Breast epithelium (tissue), 4 donors: ENCODE measurements at regions not wholly inside any gene's neighbourhood (a gene's known extent, or its start where the extent isn't known, plus 50 kb on each side); places are given as distances from the start of the nearest gene placed in this dataset.

ENCODE experiments used
- DNase-seq, 2 donors: peaks; one replicate each; pipeline ENCODE4 v3.0.0-alpha.2; 2019; ENCODE audit warnings: low spot score in 2 of 2
- H3K27ac ChIP-seq, 2 donors: fragments of 200-600 bp; sonication (generic) in 1 of 2; one replicate each; pipeline ENCODE4 v1.5.1; 2016 to 2019; ENCODE audit warnings: mild to moderate bottlenecking in 1 of 2
- H3K27me3 ChIP-seq, 2 donors: fragments of 200-600 bp; sonication (generic) in 1 of 2; one replicate each; pipeline versions ENCODE4 v1.5.1 to v1.6.0; 2017 to 2019; ENCODE audit warnings: control low read depth in 1 of 2, mild to moderate bottlenecking in 1 of 2
- H3K36me3 ChIP-seq: fragments of 200-600 bp; one replicate; pipeline ENCODE4 v1.5.1; 2019
- H3K4me1 ChIP-seq, 2 donors: fragments of 200-600 bp; sonication (generic); one replicate each; pipeline ENCODE4 v1.5.1; 2016 to 2019; ENCODE audit warnings: control low read depth in 1 of 2
- H3K4me3 ChIP-seq, 3 donors: fragments of 200-600 bp; sonication (generic); 1 replicate in 2 of 3; 2 replicates in 1 of 3; pipeline ENCODE4 v1.5.1; 2016 to 2019; ENCODE audit warnings: mild to moderate bottlenecking in 3 of 3, moderate library complexity in 2 of 3
- H3K9me3 ChIP-seq, 2 donors: fragments of 200-600 bp; sonication (generic) in 1 of 2; one replicate each; pipeline ENCODE4 v1.5.1; 2016 to 2019; ENCODE audit warnings: control low read depth in 1 of 2
- CTCF ChIP-seq, 3 donors: fragments of 450-650 bp; IDR thresholded peaks; one replicate each; pipeline ENCODE4 v1.5.1; 2016 to 2017; ENCODE audit warnings: antibody characterized with exemption in 3 of 3, mild to moderate bottlenecking in 3 of 3, moderate library complexity in 3 of 3
- POLR2A ChIP-seq: fragments of 450-650 bp; IDR thresholded peaks from one replicate; pipeline ENCODE4 v1.6.1; 2016; ENCODE audit warnings: antibody characterized with exemption, mild to moderate bottlenecking, moderate library complexity
- POLR2AphosphoS5 ChIP-seq, 3 donors: sonication (generic); formaldehyde crosslinking; IDR thresholded peaks; one replicate each; pipeline ENCODE4 v1.6.1; 2017; ENCODE audit warnings: antibody characterized with exemption in 3 of 3
- intact Hi-C: fragments of 100-400 bp; cut with DNase I; formaldehyde crosslinking; loops from one replicate; pipeline ENCODE4 v1.15.1; 2023; ENCODE audit warnings: low total_unique reads

GRCh38 chr3:30461311-30461710, 145.1 kb upstream of the TGFBR2 start:
- Histone ChIP-seq H3K4me3 (no peak overlapping the region), H3K9me3 (peaks cover 0 to 16% of the 10 kb centered on the region in 2 donors), H3K4me1 (no peaks in the 10 kb centered on the region), H3K36me3 (no peaks in the 10 kb centered on the region), H3K27ac (no peak overlapping the region), H3K27me3 (no peaks in the 10 kb centered on the region)
- TF ChIP-seq CTCF (IDR thresholded peaks at IDR 0.05) (no peak), POLR2A (no peak), POLR2AphosphoS5 (IDR thresholded peaks at IDR 0.05) (no peak)
- intact Hi-C loops: no loop called here
- DNase-seq: no peak

- no peak overlapping the region for H3K4me3 ChIP-seq
- TF ChIP-seq POLR2AphosphoS5 (IDR thresholded peaks at IDR 0.05) (no peak), POLR2A (no peak), CTCF (IDR thresholded peaks at IDR 0.05) (no peak)
- no peak overlapping the region for H3K27ac ChIP-seq
- intact Hi-C loops: no loop called here
- H3K4me1 ChIP-seq: no peaks in the 10 kb centered on the region
- peaks cover 0 to 16% of the 10 kb centered on the region in 2 donors for H3K9me3 ChIP-seq
- no peak for DNase-seq
- H3K27me3 ChIP-seq: no peaks in the 10 kb centered on the region
- H3K36me3 ChIP-seq: no peaks in the 10 kb centered on the region
These were observed 143.5 kb upstream of the TGFBR2 start for GRCh38 chr3:30462721-30463470.

GRCh38 chr3:30464381-30464780, 142.0 kb upstream of the TGFBR2 start:
- TF ChIP-seq POLR2AphosphoS5 (IDR thresholded peaks at IDR 0.05) (no peak), CTCF (IDR thresholded peaks at IDR 0.05) (no peak), POLR2A (no peak)
- DNase-seq: no peak
- Histone ChIP-seq H3K36me3 (no peaks in the 10 kb centered on the region), H3K9me3 (peaks cover 0 to under 1% of the 10 kb centered on the region in 2 donors), H3K4me1 (no peaks in the 10 kb centered on the region), H3K27me3 (no peaks in the 10 kb centered on the region), H3K27ac (no peak overlapping the region), H3K4me3 (no peak overlapping the region)
- intact Hi-C loops: no loop called here

DNA sequence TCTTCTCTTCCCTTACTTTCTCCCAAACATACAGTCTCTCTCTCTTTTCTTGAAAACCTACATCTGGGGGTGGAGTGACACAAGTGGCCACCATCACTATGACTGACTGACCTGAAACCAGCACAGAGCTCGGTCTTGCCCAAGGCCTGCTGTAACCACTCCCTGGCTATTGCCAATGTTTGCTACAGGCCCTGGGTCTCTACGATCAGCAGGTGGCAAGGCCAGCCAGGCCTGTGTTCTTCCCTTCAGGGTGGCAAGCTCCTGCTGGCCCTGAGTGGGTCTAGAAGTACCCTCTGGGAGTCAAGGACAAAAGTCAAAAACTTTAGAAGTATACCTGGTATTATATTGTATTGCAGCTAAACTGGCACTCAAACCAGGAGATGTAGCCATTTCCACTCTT, 140.9 kb upstream of the TGFBR2 start:
- DNase-seq: no peak
- H3K9me3 ChIP-seq: no peaks in the 10 kb centered on the region
- TF ChIP-seq CTCF (IDR thresholded peaks at IDR 0.05) (no peak), POLR2AphosphoS5 (IDR thresholded peaks at IDR 0.05) (no peak), POLR2A (no peak)
- no peaks in the 10 kb centered on the region for H3K36me3 ChIP-seq
- no peak overlapping the region for H3K4me3 ChIP-seq
- H3K27me3 ChIP-seq: no peaks in the 10 kb centered on the region
- H3K4me1 ChIP-seq: no peaks in the 10 kb centered on the region
- no peak overlapping the region for H3K27ac ChIP-seq
- intact Hi-C loops: no loop called here

- TF ChIP-seq CTCF (IDR thresholded peaks at IDR 0.05) (no peak), POLR2AphosphoS5 (IDR thresholded peaks at IDR 0.05) (no peak), POLR2A (no peak)
- no peaks in the 10 kb centered on the region for H3K9me3 ChIP-seq
- no peak overlapping the region for H3K27ac ChIP-seq
- H3K4me3 ChIP-seq: no peak overlapping the region
- no peak for DNase-seq
- no peaks in the 10 kb centered on the region for H3K27me3 ChIP-seq
- intact Hi-C loops: loop anchor here (1.0 kb wide), 2 partner anchors 9 to 14 kb away; no protein-coding TSS in a partner anchor
- no peaks in the 10 kb centered on the region for H3K36me3 ChIP-seq
- H3K4me1 ChIP-seq: peaks cover 0 to 3% of the 10 kb centered on the region in 2 donors
These were observed 138.7 kb upstream of the TGFBR2 start for GRCh38 chr3:30467596-30468238.
